Gastrocnemius medialis (tissue), 4 donors: ENCODE measurements at regions not wholly inside any gene's neighbourhood (a gene's known extent, or its start where the extent isn't known, plus 50 kb on each side); places are given as distances from the start of the nearest gene placed in this dataset.

Experiments
- POLR2A ChIP-seq, 2 donors: fragments of 450-650 bp; IDR thresholded peaks; one replicate each; pipeline ENCODE4 v1.6.1; 2017; ENCODE audit warnings: antibody characterized with exemption in 2 of 2, mild to moderate bottlenecking in 2 of 2, moderate library complexity in 2 of 2
- TF ChIP-seq, protein P1 (sequence below), 5 experiments: fragments of 450-650 bp in 3 of 5; fragments of 200-600 bp in 2 of 5; sonication (generic) in 2 of 5; IDR thresholded peaks in 4 of 5; conservative IDR thresholded peaks in 1 of 5; 1 replicate in 4 of 5; 2 replicates in 1 of 5; pipeline ENCODE4 v1.5.1; 2016 to 2019; ENCODE audit warnings: antibody characterized with exemption in 5 of 5, mild to moderate bottlenecking in 3 of 5, moderate library complexity in 3 of 5

DNA sequence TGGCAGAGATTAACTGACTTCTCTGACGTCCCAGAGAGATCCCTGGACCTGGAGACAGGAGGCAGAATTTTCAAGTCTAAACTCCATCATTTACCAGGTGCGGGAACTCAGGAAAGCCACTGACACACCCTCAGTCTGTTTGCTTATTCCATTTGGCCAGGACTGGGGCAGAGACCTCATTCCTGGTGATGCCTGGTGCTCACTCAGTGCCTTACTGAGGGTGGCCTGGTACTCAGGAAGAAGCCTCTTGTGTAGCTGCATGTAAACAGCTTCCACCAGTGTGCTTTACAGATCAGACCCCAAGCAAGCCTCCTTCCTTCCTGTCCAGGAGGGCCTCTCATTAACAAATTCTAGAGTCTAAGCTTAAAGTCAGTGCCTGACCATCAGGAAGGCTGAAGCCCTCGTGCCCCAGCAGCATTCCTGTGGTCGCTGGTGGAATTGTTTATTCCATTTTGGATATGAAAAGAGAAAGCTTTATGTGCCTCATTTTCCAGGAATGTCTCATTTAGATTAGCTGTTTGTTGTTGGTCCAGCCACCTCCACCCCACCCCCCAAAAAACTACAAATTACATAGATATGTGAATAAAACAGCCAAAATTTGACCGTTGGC lies 236.1 kb upstream of the CDH5 start:
- TF ChIP-seq, protein P1, sequence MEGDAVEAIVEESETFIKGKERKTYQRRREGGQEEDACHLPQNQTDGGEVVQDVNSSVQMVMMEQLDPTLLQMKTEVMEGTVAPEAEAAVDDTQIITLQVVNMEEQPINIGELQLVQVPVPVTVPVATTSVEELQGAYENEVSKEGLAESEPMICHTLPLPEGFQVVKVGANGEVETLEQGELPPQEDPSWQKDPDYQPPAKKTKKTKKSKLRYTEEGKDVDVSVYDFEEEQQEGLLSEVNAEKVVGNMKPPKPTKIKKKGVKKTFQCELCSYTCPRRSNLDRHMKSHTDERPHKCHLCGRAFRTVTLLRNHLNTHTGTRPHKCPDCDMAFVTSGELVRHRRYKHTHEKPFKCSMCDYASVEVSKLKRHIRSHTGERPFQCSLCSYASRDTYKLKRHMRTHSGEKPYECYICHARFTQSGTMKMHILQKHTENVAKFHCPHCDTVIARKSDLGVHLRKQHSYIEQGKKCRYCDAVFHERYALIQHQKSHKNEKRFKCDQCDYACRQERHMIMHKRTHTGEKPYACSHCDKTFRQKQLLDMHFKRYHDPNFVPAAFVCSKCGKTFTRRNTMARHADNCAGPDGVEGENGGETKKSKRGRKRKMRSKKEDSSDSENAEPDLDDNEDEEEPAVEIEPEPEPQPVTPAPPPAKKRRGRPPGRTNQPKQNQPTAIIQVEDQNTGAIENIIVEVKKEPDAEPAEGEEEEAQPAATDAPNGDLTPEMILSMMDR (IDR thresholded peaks at IDR 0.05 in 4 of 5, conservative IDR thresholded peaks at IDR 0.05 in 1 of 5) = no peak
- no peak for TF ChIP-seq POLR2A (IDR thresholded peaks at IDR 0.05)
